Occipital lobe (tissue), 1 donor: ENCODE measurements at regions not wholly inside any gene's neighbourhood (a gene's known extent, or its start where the extent isn't known, plus 50 kb on each side); places are given as distances from the start of the nearest gene placed in this dataset.
"Not testable (repeated sequence)": the region's sequence is repeated elsewhere in the genome, so short reads cannot be mapped to it uniquely, and the experiment has no call there.

Experiments
- DNase-seq: peaks from one replicate; lab custom pipeline; 2025; lab: John Stamatoyannopoulos, UW

- DNase-seq, result no peak
These were observed 85.6 kb downstream of the OLFM1 start for GRCh38 chr9:135173066-135173465.

GRCh38 chr9:135174248-135174647, 86.8 kb downstream of the OLFM1 start:
- DNase-seq, result no peak

GRCh38 chr9:135174981-135175380, 87.5 kb downstream of the OLFM1 start:
- no peak for DNase-seq

- no peak for DNase-seq
These were observed 88.8 kb downstream of the OLFM1 start for GRCh38 chr9:135176284-135176683.

- not testable (repeated sequence) for DNase-seq
These were observed 90.1 kb downstream of the OLFM1 start for GRCh38 chr9:135177562-135177961.

GRCh38 chr9:135178498-135178897, 91.0 kb downstream of the OLFM1 start:
- DNase-seq, result no peak

GRCh38 chr9:135179041-135179440, 91.6 kb downstream of the OLFM1 start:
- no peak for DNase-seq

GRCh38 chr9:135179976-135180375, 92.5 kb downstream of the OLFM1 start:
- DNase-seq, result no peak

- DNase-seq, result no peak
These were observed 93.1 kb downstream of the OLFM1 start for GRCh38 chr9:135180586-135180985.

- DNase-seq, result no peak
These were observed 93.9 kb downstream of the OLFM1 start for GRCh38 chr9:135181336-135181735.

- DNase-seq, result not testable (repeated sequence)
These were observed 94.4 kb downstream of the OLFM1 start for GRCh38 chr9:135181841-135182240.

- DNase-seq, result no peak
These were observed 95.6 kb downstream of the OLFM1 start for GRCh38 chr9:135183069-135183468.

- no peak for DNase-seq
These were observed 96.2 kb downstream of the OLFM1 start for GRCh38 chr9:135183528-135184180.

GRCh38 chr9:135184181-135185053, 96.9 kb downstream of the OLFM1 start:
- DNase-seq, result no peak

GRCh38 chr9:135185060-135185459, 97.6 kb downstream of the OLFM1 start:
- DNase-seq, result no peak

- DNase-seq, result no peak
These were observed 99.0 kb downstream of the OLFM1 start for GRCh38 chr9:135186248-135187164.

GRCh38 chr9:135187365-135187764, 99.9 kb downstream of the OLFM1 start:
- DNase-seq, result no peak

- no peak for DNase-seq
These were observed 101.2 kb downstream of the OLFM1 start for GRCh38 chr9:135188681-135189151.

GRCh38 chr9:135189497-135189896, 102.0 kb downstream of the OLFM1 start:
- no peak for DNase-seq

- no peak for DNase-seq
These were observed 103.5 kb downstream of the OLFM1 start for GRCh38 chr9:135190789-135191577.

GRCh38 chr9:135192686-135193085, 105.2 kb downstream of the OLFM1 start:
- no peak for DNase-seq
